ENCODE measurements at regions not wholly inside any gene's neighbourhood (a gene's known extent, or its start where the extent isn't known, plus 50 kb on each side); places are given as distances from the start of the nearest gene placed in this dataset.
"Not testable (repeated sequence)": the region's sequence is repeated elsewhere in the genome, so short reads cannot be mapped to it uniquely, and the experiment has no call there.

DNA sequence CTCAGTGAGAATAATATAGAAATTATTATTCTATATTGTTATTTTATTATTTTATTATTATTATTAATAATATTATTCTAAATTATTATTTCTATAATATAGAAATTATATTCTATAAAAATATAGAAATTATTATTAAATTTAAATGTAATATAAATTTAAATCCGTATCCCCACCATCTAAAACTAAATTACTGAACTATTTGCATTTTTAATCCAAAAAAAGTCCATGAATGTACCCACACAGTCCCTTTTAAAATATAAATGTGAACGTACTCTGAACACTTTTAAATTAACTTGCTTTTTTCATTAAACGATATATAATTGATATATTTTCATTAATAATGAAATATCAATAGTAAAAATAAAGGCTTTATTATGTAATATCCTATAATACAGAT lies 248.3 kb upstream of the PCDH7 start:
- in situ Hi-C loops (cut with HindIII; ENCODE audit: low sequenced_read_pairs): no loop called here
- DNase-seq (ENCODE audit: low spot score): no peak

DNA sequence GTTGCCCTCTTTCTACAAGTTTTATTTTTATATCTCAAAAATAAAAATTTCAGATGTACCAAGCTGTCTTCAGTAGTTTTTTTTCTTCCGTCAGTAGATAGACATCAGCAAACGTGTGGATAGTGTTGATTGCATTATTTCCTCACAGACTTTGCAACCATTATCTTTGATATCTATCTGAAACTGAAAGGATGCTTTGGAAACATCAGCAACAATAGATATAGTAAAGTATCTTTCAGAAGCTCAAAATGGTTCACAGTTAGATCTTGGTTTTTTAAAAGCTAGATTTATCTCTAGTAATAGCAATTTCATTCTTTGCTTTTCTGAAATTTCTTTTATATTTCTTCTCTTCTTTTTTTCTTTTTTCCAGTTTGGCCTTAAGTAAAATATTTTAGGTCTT lies 246.9 kb upstream of the PCDH7 start:
- in situ Hi-C loops (cut with HindIII; ENCODE audit: low sequenced_read_pairs): no loop called here
- no peak for DNase-seq (ENCODE audit: low spot score)

DNA sequence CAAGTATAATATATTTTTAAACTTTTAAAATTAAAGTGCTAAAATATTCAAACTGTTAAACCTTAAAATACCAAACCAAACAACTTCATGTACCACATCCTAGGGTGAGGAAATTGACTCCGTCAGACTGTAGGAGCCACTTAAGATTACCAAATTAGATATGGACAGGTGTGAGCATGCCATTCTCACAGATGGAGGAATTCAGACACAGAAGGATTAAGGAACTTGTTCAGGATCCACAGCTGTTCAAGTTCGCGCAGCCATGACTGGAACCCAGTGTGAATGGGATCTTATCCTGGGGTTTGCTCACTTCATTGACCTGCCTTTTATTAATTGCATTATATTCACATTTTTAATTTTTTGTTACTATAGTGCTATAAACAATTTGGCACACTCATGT lies 224.9 kb upstream of the PCDH7 start:
- in situ Hi-C loops (cut with HindIII; ENCODE audit: low sequenced_read_pairs): no loop called here
- DNase-seq (ENCODE audit: low spot score): no peak

DNA sequence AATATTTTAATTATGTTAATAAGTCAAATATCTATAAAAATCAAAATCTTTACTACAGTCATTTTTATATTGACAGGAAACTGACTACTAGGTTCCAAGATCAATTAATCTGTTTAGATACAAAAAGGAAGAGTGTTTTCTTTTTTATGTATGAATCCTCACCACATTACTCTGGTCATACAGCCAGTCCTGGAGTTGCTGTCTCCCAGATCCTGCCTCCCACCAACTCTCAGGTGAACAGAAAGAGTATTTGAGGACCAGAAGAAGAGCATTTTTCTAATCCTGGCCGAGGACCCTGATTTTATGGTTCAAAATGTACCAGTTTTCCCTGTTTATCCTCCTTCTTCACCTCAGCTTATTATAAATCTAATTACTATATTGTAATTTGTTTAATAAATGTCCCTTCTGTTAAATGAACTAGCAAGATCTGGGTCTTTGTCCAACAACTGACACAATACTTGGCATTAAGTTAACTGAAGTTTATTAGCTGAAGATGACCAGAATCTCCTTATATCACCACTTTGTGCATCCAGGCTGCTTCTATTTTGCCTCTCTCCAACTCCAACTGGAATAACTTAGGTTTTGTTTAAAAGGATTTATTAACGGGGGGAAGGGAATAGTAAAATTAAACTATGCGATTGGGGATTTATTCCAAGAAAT lies 224.4 kb upstream of the PCDH7 start:
- no peak for DNase-seq (ENCODE audit: low spot score)
- in situ Hi-C loops (cut with HindIII; ENCODE audit: low sequenced_read_pairs): no loop called here

DNA sequence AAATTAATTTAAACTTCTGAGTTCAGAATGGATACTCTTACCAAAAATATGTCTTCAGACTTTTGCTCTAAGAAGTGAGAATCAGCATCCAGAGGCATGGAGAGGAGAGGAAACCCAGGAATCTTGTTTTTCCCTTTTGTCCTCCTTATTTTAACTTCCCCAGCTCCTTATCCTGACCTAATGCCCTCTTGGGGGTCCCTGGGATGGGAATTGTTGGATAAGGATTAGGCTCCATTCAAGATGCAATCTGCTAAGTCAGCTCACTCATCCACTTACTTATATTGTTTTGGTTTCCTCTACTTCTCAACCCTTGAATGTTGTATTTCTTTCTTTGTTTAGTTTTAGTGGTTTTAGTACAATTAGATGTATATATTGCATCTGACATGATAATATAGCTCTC lies 208.4 kb upstream of the PCDH7 start:
- DNase-seq (ENCODE audit: low spot score): no peak
- in situ Hi-C loops (cut with HindIII; ENCODE audit: low sequenced_read_pairs): no loop called here

DNA sequence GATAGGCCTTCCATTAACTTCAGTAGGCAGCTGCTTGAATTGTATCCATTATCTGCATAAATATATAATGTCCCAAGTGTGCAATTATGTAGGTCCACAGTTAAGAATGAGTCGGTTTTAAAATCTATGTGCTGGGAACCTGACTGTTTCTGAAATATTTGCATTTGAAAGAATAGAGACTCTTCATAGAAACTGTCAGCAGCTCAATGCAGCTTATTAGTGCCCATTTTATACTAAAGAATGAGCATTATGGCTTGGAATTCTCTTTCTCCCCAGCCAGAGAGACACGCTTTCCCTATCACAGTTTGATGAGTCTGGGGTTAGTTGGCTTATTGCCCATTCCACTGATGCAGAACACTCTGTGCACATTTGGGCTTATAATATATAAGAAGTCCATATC lies 202.0 kb upstream of the PCDH7 start:
- in situ Hi-C loops (cut with HindIII; ENCODE audit: low sequenced_read_pairs): no loop called here
- no peak for DNase-seq (ENCODE audit: low spot score)

DNA sequence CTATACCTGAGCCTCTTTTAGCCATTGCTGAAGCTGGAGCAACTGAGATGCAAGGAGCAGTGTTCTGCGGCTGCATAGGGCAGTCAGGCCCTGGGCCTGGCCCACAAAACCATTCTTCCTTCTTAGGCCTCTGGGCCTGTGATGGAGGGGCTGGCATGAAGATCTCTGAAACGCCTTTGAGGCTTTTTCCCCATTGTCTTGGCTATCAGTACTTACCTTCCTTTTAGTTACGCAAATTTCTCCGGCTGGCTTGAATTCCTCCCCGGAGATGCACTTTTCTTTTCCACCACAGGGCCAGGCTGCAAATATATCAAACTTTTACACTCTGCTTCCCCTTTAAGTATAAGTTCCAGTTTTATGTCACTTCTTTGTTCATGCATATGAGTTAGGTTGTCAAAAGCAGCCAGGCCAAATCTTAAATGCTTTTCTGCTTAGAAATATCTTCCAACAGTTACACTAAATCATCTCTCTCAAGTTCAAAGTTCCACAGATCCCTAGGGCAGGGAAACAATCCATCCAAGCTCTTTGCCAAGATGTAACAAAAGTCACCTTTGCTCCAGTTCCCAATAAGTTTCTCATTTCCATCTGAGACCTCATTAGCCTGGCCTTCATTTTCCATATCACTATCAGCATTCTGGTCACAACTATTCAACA lies 194.4 kb upstream of the PCDH7 start:
- DNase-seq (ENCODE audit: low spot score): no peak
- in situ Hi-C loops (cut with HindIII; ENCODE audit: low sequenced_read_pairs): no loop called here

DNA sequence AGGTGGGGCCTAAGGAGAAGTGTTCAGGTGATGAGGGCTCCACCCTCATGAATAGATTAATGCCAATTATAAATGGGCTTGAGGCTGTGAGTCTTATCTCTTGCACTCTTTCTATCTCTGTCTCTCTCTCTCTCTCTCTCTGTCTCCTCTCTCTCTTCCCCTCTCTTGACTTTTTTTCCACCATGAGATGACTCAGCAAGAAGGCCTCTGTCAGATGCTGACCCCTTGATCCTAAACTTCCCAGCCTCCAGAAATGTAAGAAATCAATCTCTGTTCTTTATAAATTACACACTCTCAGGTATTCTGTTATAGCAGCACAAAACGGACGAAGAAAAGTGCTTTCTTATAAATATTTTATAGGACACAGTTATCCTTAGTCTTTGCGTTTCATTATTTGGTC lies 184.9 kb upstream of the PCDH7 start:
- DNase-seq (ENCODE audit: low spot score): no peak
- in situ Hi-C loops (cut with HindIII; ENCODE audit: low sequenced_read_pairs): no loop called here

DNA sequence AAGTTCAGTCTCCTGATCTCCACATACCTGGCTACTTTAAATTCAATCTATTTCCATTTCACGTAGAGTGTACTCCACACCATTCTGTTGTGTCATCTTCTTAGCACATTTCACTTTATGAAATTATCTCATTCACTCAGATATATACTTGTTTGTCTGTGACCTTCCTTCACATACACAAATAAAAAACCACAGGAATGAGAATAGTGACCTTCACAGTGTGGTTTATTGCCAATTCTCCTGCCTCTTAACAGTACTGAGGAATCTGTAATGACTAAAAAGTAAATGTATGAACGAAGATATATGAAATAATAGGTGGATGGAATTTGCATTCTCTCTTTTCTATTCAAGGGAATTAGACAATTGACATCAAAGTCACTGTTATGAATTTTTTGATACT lies 183.9 kb upstream of the PCDH7 start:
- no peak for DNase-seq (ENCODE audit: low spot score)
- in situ Hi-C loops (cut with HindIII; ENCODE audit: low sequenced_read_pairs): no loop called here

DNA sequence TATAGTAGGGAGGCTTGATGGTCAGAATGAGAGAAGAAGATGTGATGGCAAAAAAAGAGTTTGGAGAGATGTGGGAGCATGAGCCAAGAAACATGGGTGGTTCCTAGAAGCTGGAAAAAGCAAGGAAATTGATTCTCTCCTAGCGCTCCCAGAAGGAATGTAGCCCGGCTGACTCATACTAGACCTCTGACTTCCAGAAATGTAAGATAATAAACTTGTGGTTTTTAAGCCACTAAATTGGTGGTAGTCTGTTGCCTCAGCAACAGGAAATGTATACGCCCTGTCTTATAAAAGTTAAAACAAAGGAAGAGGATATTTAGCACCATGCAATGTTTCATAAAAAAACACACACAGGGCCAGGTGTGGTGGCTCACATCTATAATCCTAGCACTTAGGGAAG lies 182.7 kb upstream of the PCDH7 start:
- DNase-seq (ENCODE audit: low spot score): no peak
- in situ Hi-C loops (cut with HindIII; ENCODE audit: low sequenced_read_pairs): no loop called here

DNA sequence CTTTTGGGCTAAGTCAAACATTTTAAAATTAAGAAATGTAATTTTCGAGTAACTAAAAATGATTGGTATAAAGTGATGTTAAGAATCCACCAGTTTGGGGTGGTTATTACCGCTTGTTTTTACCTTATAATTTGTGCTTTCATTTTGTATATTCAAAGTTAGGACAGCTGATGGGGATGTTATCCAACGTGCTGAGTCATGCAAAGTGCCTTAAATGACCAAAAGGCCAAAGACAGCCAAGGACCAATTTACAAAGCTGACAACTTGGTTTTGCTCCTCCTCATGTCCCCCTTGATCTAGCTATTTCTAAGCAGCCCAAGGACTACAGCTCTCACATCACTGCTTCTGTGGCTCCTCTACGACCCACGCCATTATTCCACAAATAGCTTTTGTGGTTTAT lies 181.4 kb upstream of the PCDH7 start:
- in situ Hi-C loops (cut with HindIII; ENCODE audit: low sequenced_read_pairs): no loop called here
- DNase-seq (ENCODE audit: low spot score): no peak

DNA sequence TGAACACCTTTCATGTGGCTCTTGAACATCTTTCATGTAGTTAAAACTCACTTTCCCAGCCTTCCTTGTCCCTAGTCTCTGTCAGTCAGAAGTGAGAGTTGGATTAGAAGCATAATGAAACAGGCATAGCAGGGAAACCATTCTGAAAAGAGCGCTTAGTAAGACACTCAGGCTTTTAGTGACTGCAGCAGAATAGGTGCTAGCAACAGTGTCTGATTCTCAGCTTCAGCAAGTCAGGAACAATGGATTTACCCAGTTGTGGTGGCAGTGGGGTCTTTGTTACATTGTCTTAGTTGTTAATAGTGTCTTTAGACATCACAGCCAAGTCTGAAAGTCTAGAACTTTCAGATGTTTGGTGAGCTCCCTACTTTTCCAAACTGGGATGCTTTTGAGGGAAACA lies 177.1 kb upstream of the PCDH7 start:
- in situ Hi-C loops (cut with HindIII; ENCODE audit: low sequenced_read_pairs): no loop called here
- DNase-seq (ENCODE audit: low spot score): no peak

DNA sequence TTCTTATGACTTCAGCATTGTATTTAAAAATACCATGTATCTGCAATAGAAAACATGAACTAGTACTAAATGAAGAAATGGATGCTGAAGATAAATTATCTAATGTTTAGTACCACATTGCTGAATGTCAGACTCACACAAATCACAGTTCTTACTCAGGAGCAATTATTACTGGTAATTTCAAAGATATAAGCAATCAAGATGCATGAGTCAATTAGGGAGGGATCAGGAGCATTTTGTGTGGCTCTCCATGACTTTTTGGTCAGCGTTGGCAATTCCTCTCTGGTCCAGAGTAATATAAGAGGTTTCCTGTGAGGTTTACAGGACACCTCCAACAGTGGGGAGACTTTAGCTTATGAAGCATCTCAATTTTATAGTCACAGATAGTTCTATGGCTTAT lies 167.0 kb upstream of the PCDH7 start:
- in situ Hi-C loops (cut with HindIII; ENCODE audit: low sequenced_read_pairs): no loop called here
- no peak for DNase-seq (ENCODE audit: low spot score)

DNA sequence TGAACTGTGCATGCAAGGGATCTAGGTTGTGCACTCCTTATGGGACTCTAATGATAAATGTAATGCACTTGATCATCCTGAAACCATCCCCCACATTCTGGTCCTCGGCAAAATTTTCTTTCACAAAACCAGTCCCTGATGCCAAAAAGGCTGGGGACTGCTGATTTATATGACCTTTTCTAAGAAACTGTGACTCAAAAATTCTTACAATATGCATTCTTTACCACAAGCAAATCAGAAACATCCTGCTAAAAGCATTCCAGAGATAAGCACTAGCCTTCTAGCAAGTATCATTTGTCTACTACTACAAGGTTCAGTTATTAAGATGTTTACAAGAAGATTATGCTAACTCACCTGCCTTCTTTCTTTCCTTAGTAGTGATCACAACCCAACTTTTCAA lies 166.5 kb upstream of the PCDH7 start:
- in situ Hi-C loops (cut with HindIII; ENCODE audit: low sequenced_read_pairs): no loop called here
- no peak for DNase-seq (ENCODE audit: low spot score)

DNA sequence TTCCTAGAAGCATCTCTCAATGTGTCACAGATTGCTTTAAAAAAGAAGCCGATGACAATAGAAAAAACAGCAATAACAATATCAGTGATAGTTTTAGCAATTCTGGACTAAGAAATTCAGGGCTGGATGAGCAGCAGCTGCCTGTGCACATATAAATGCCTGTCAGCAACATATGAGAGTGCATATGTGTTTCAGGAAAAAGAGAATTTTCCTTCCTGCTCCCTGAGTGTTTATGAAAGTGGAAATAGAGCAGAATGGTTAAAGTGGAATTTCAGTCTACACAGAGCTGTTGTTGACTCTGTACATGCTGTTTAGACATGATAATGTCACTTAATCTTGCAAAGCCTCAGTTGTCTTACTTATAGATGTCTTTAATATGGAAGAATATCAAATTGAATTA lies 164.4 kb upstream of the PCDH7 start:
- DNase-seq (ENCODE audit: low spot score): no peak
- in situ Hi-C loops (cut with HindIII; ENCODE audit: low sequenced_read_pairs): no loop called here

DNA sequence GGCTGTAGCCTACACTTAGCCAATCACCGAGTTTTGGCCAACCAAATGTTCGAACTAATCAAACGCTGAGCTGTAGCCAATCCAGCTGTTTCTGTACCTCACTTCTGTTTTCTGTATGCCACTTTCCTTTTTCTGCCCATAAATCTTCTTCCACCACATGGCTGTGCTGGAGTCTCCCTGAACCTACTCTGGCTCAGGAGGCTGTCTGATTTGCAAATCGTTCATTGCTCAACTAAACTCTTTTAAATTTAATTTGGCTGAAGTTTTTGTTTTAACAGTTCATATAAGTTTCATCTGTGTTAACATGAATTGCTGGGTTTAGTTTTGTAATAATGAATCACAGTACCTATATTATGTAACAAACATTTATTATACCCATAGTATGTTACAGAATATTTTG lies 160.7 kb upstream of the PCDH7 start:
- in situ Hi-C loops (cut with HindIII; ENCODE audit: low sequenced_read_pairs): no loop called here
- no peak for DNase-seq (ENCODE audit: low spot score)

DNA sequence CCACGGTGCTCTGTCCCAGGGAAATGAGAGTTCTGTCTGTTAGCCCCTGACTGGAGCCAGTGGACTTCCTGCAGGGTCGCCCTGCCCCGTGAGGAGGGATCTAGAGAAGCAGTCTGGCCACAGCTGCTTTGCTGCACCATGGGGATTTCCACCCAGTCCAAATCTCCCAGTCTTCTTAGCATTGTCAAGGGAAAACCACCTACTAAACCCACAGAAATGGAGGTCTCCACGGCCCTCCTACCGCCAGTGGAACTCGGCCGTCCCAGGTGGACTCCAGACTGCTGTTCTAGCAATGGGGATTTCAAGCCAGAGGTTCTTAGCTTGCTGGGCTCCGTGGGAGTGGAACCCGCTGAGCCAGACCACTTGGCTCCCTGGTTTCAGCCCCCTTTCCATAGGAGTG lies 133.3 kb upstream of the PCDH7 start:
- no peak for DNase-seq (ENCODE audit: low spot score)
- in situ Hi-C loops (cut with HindIII; ENCODE audit: low sequenced_read_pairs): no loop called here

DNA sequence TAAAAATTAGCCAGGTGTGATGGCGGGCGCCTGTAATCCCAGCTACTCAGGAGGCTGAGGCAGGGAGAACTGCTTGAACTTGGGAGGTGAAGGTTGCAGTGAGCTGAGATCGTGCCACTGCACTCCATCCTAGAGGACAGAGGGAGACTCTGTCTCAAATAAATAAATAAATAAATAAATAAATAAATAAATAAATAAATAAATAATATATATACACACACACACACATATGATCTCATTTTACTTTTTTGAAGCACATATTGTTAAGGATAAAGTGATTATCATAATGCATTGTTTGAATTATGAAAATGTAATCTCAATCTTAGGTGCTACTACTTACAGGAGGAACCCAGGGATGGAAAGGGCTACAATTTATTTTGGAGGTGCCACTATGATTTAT lies 130.5 kb upstream of the PCDH7 start:
- in situ Hi-C loops (cut with HindIII; ENCODE audit: low sequenced_read_pairs); DNase-seq (ENCODE audit: low spot score): not testable (repeated sequence)

DNA sequence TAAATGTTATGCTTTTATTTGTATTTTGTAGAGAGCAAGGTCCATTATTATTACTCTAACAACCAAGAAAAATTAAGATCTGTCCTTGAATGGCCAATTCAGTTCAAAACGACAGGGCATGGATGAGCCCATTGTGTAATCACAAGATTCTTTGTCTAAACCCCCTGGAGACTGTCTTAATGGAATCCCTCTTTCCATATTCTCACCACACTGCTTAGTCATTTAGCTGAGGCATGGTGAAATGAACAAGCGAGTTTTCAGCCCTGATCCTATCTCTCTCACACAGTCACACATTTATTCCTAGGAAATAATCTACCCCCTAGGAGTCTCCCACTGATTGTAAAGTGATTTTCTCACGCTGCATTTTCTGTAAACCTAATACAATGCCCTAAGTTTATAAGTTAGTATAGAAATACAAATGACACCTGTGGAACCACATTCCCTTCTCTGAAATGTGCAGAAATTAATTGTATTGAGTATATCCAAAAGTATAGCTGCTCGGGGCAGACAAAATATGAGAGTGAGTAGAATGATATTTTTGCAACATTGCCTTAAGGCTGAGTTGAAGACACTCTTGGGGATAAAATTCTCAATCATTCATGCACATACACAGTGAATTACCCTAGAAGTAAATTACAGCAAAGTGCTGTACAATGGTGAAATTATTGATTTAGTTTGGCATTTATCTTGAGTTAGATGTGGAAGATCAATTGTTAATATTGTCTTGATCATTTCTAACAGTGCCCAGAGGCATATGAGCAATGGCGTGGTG lies 119.7 kb upstream of the PCDH7 start:
- in situ Hi-C loops (cut with HindIII; ENCODE audit: low sequenced_read_pairs): no loop called here
- DNase-seq (ENCODE audit: low spot score): no peak

DNA sequence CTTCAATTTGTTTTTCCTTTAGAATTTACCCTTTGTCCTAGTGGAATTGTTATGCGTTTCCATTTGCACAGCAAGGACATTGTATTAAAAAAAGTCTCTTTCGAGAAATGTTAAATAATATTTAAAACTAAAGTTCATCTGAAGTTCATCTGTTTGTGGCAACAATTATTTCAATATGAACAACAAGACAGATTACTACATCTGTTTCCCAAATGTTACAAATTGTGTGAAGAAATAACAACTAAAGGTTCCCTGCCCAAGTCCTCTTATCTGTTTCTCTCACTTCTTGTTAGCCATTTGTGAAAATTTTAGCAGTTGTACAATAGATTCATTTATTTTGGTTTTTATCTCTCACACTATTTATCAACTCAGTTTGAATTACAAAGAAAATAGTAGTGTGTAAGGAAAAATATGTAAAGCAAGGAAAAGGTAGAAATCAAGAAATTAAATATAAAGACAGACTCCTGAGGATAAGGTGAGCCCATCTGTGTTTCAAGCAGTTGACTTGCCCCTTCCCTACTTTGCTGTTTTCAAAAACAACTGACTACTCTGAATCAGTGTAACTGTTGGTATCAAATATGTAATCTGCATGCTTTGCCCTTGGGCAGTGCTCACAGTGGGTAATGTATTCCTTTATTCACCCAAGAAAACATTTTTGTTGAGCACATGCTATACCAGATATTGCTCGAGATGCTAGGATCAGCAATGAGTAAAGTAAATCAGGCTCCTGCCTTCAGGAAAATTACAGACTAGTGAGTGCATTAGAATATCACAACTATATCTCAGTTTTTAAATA lies 118.9 kb upstream of the PCDH7 start:
- DNase-seq (ENCODE audit: low spot score): no peak
- in situ Hi-C loops (cut with HindIII; ENCODE audit: low sequenced_read_pairs): no loop called here

Measured in G401 (cell line).